Activated naive CD8-positive, alpha-beta T cell treated with anti-CD3 and anti-CD28 coated beads, Interleukin-2, amount 10 ng/mL, durations not matched to agents 7 days and 5 days (primary cell): ENCODE measurements at regions not wholly inside any gene's neighbourhood (a gene's known extent, or its start where the extent isn't known, plus 50 kb on each side); places are given as distances from the start of the nearest gene placed in this dataset.

Experiments used
- ATAC-seq: fragments of 150-1000 bp; cut with Tn5 transposase; one replicate; pipeline ENCODE4 v1.10.0; 2021; ENCODE audit warnings: low read depth, moderate library complexity
- POLR2A ChIA-PET: fragments of 350-600 bp; sonication (Branson Sonifier 250); formaldehyde crosslinking; loops from one replicate; lab custom pipeline; 2021; ENCODE audit warnings: antibody characterized with exemption; lab: Charles Lee
- DNase-seq: peaks from one replicate; pipeline ENCODE4 v3.0.0; 2021
- H3K27ac Mint-ChIP-seq: one replicate; pipeline ENCODE4 v1.8.0; 2022; ENCODE audit warnings: mild to moderate bottlenecking, mixed read lengths
- H3K27me3 Mint-ChIP-seq: one replicate; pipeline ENCODE4 v1.8.0; 2022; ENCODE audit warnings: mild to moderate bottlenecking, moderate library complexity, mixed read lengths
- H3K36me3 Mint-ChIP-seq: one replicate; pipeline ENCODE4 v1.8.0; 2021; ENCODE audit warnings: mild to moderate bottlenecking, mixed read lengths
- H3K4me1 Mint-ChIP-seq: one replicate; pipeline ENCODE4 v1.8.0; 2021; ENCODE audit warnings: mixed read lengths
- H3K4me3 Mint-ChIP-seq: one replicate; pipeline ENCODE4 v1.8.0; 2022; ENCODE audit warnings: mild to moderate bottlenecking, moderate library complexity, mixed read lengths
- H3K9me3 Mint-ChIP-seq: one replicate; pipeline ENCODE4 v1.8.0; 2021; ENCODE audit warnings: mixed read lengths

- Mint-ChIP-seq H3K4me3 (no peak overlapping the region), H3K36me3 (no peaks in the 10 kb centered on the region), H3K27me3 (peaks cover 9% of the 10 kb centered on the region), H3K9me3 (no peaks in the 10 kb centered on the region), H3K27ac (no peak overlapping the region), H3K4me1 (no peaks in the 10 kb centered on the region)
- no peak for ATAC-seq
- no peak for DNase-seq
- POLR2A ChIA-PET, result no interaction called here
Measured at GRCh38 chr20:48544402-48545339, 283.1 kb downstream of the PREX1 start.

- no peaks in the 10 kb centered on the region for H3K36me3 Mint-ChIP-seq
- H3K27ac Mint-ChIP-seq, result no peak overlapping the region
- no peaks in the 10 kb centered on the region for H3K9me3 Mint-ChIP-seq
- no peak for ATAC-seq
- peaks cover 11% of the 10 kb centered on the region for H3K27me3 Mint-ChIP-seq
- H3K4me3 Mint-ChIP-seq, result no peak overlapping the region
- POLR2A ChIA-PET, result no interaction called here
- no peak for DNase-seq
- no peaks in the 10 kb centered on the region for H3K4me1 Mint-ChIP-seq
Measured at GRCh38 chr20:48541581-48542071, 286.2 kb downstream of the PREX1 start.

- POLR2A ChIA-PET, result interaction anchor here (0.9 kb wide), 1 partner anchor 11 kb away, joined by 3 read pairs; no protein-coding TSS in a partner anchor
- no peak overlapping the region for H3K27ac Mint-ChIP-seq
- H3K9me3 Mint-ChIP-seq, result no peaks in the 10 kb centered on the region
- peaks cover 10% of the 10 kb centered on the region for H3K27me3 Mint-ChIP-seq
- H3K36me3 Mint-ChIP-seq, result no peaks in the 10 kb centered on the region
- no peak overlapping the region for H3K4me3 Mint-ChIP-seq
- ATAC-seq, result no peak
- DNase-seq, result no peak
- H3K4me1 Mint-ChIP-seq, result no peaks in the 10 kb centered on the region
Measured at GRCh38 chr20:48538856-48539255, 288.9 kb downstream of the PREX1 start.

GRCh38 chr20:48538058-48538825 is 289.6 kb downstream of the PREX1 start:
- DNase-seq (no peak), ATAC-seq (no peak)
- H3K36me3 Mint-ChIP-seq, result no peaks in the 10 kb centered on the region
- H3K27me3 Mint-ChIP-seq, result peaks cover 10% of the 10 kb centered on the region
- H3K4me1 Mint-ChIP-seq, result no peaks in the 10 kb centered on the region
- no peak overlapping the region for H3K27ac Mint-ChIP-seq
- POLR2A ChIA-PET, result no interaction called here
- H3K9me3 Mint-ChIP-seq, result no peaks in the 10 kb centered on the region
- no peak overlapping the region for H3K4me3 Mint-ChIP-seq

- H3K4me1 Mint-ChIP-seq, result no peaks in the 10 kb centered on the region
- H3K36me3 Mint-ChIP-seq, result no peaks in the 10 kb centered on the region
- no peak for ATAC-seq
- POLR2A ChIA-PET, result no interaction called here
- no peak overlapping the region for H3K27ac Mint-ChIP-seq
- no peak for DNase-seq
- H3K9me3 Mint-ChIP-seq, result no peaks in the 10 kb centered on the region
- H3K27me3 Mint-ChIP-seq, result peaks cover 14% of the 10 kb centered on the region
- no peak overlapping the region for H3K4me3 Mint-ChIP-seq
Measured at GRCh38 chr20:48536206-48536605, 291.6 kb downstream of the PREX1 start.

- no peak for ATAC-seq
- Mint-ChIP-seq H3K27me3 (peaks cover 14% of the 10 kb centered on the region), H3K36me3 (no peaks in the 10 kb centered on the region), H3K27ac (no peak overlapping the region), H3K4me3 (no peak overlapping the region), H3K4me1 (no peaks in the 10 kb centered on the region), H3K9me3 (no peaks in the 10 kb centered on the region)
- POLR2A ChIA-PET, result no interaction called here
- DNase-seq, result no peak
Measured at GRCh38 chr20:48535556-48535955, 292.2 kb downstream of the PREX1 start.

GRCh38 chr20:48532028-48532427 is 295.8 kb downstream of the PREX1 start:
- POLR2A ChIA-PET, result no interaction called here
- H3K9me3 Mint-ChIP-seq, result no peaks in the 10 kb centered on the region
- no peak overlapping the region for H3K4me3 Mint-ChIP-seq
- no peak for ATAC-seq
- no peak for DNase-seq
- no peak overlapping the region for H3K27ac Mint-ChIP-seq
- peaks cover 9% of the 10 kb centered on the region for H3K27me3 Mint-ChIP-seq
- no peaks in the 10 kb centered on the region for H3K4me1 Mint-ChIP-seq
- no peaks in the 10 kb centered on the region for H3K36me3 Mint-ChIP-seq

- H3K4me3 Mint-ChIP-seq, result no peak overlapping the region
- no peaks in the 10 kb centered on the region for H3K4me1 Mint-ChIP-seq
- H3K27ac Mint-ChIP-seq, result no peak overlapping the region
- no peaks in the 10 kb centered on the region for H3K36me3 Mint-ChIP-seq
- H3K27me3 Mint-ChIP-seq, result peaks cover 7% of the 10 kb centered on the region
- POLR2A ChIA-PET, result no interaction called here
- ATAC-seq (no peak), DNase-seq (no peak)
- no peaks in the 10 kb centered on the region for H3K9me3 Mint-ChIP-seq
Measured at GRCh38 chr20:48531505-48531904, 296.3 kb downstream of the PREX1 start.

GRCh38 chr20:48530957-48531356 is 296.8 kb downstream of the PREX1 start:
- H3K9me3 Mint-ChIP-seq, result no peaks in the 10 kb centered on the region
- H3K4me3 Mint-ChIP-seq, result no peak overlapping the region
- H3K36me3 Mint-ChIP-seq, result no peaks in the 10 kb centered on the region
- H3K27ac Mint-ChIP-seq, result no peak overlapping the region
- POLR2A ChIA-PET, result no interaction called here
- H3K27me3 Mint-ChIP-seq, result peaks cover 7% of the 10 kb centered on the region
- no peak for DNase-seq
- no peaks in the 10 kb centered on the region for H3K4me1 Mint-ChIP-seq
- ATAC-seq, result no peak

GRCh38 chr20:48528346-48528745 is 299.5 kb downstream of the PREX1 start:
- no peak for ATAC-seq
- no peak for DNase-seq
- no peaks in the 10 kb centered on the region for H3K36me3 Mint-ChIP-seq
- H3K4me1 Mint-ChIP-seq, result no peaks in the 10 kb centered on the region
- no peak overlapping the region for H3K27ac Mint-ChIP-seq
- H3K9me3 Mint-ChIP-seq, result no peaks in the 10 kb centered on the region
- POLR2A ChIA-PET, result interaction anchor here (0.8 kb wide), 1 partner anchor 11 kb away, joined by 3 read pairs; no protein-coding TSS in a partner anchor
- H3K27me3 Mint-ChIP-seq, result peaks cover 6% of the 10 kb centered on the region
- no peak overlapping the region for H3K4me3 Mint-ChIP-seq

GRCh38 chr20:48527771-48528170 is 300.0 kb downstream of the PREX1 start:
- DNase-seq, result no peak
- H3K9me3 Mint-ChIP-seq, result no peaks in the 10 kb centered on the region
- H3K4me1 Mint-ChIP-seq, result no peaks in the 10 kb centered on the region
- peaks cover 6% of the 10 kb centered on the region for H3K27me3 Mint-ChIP-seq
- no peak overlapping the region for H3K4me3 Mint-ChIP-seq
- H3K27ac Mint-ChIP-seq, result no peak overlapping the region
- POLR2A ChIA-PET, result interaction anchor here (0.8 kb wide), 1 partner anchor 11 kb away, joined by 3 read pairs; no protein-coding TSS in a partner anchor
- no peak for ATAC-seq
- H3K36me3 Mint-ChIP-seq, result no peaks in the 10 kb centered on the region

- Mint-ChIP-seq H3K27me3 (peaks cover 5% of the 10 kb centered on the region), H3K4me1 (no peaks in the 10 kb centered on the region), H3K4me3 (no peak overlapping the region), H3K9me3 (no peaks in the 10 kb centered on the region), H3K36me3 (no peaks in the 10 kb centered on the region), H3K27ac (no peak overlapping the region)
- DNase-seq (no peak), ATAC-seq (no peak)
- POLR2A ChIA-PET, result no interaction called here
Measured at GRCh38 chr20:48526936-48527335, 300.9 kb downstream of the PREX1 start.

GRCh38 chr20:48525400-48525799 is 302.4 kb downstream of the PREX1 start:
- POLR2A ChIA-PET, result no interaction called here
- no peak for ATAC-seq
- peaks cover 2% of the 10 kb centered on the region for H3K27me3 Mint-ChIP-seq

More at GRCh38 chr20:48525400-48525799, 302.4 kb downstream of the PREX1 start:
- Mint-ChIP-seq H3K4me1 (no peaks in the 10 kb centered on the region), H3K9me3 (no peaks in the 10 kb centered on the region), H3K36me3 (no peaks in the 10 kb centered on the region), H3K4me3 (no peak overlapping the region), H3K27ac (no peak overlapping the region)
- no peak for DNase-seq
